ENCODE measurements at regions not wholly inside any gene's neighbourhood (a gene's known extent, or its start where the extent isn't known, plus 50 kb on each side); places are given as distances from the start of the nearest gene placed in this dataset.

GRCh38 chr4:33954759-33955158, 2289.6 kb downstream of the ARAP2 start:
- Histone ChIP-seq H3K27me3 (ENCODE audit: low read length) (no peaks in the 10 kb centered on the region), H3K9me2 (replicated peaks; ENCODE audit: low read length) (no peaks in the 10 kb centered on the region), H3K4me1 (ENCODE audit: insufficient read depth, low read length) (no peaks in the 10 kb centered on the region), H3K9ac (ENCODE audit: low read length) (no peak overlapping the region), H3K79me2 (ENCODE audit: low read length) (no peaks in the 10 kb centered on the region), H2AFZ (ENCODE audit: low read length) (no peak overlapping the region), H3K9me3 (ENCODE audit: low read length) (no peaks in the 10 kb centered on the region), H3K4me3 (ENCODE audit: low read length) (no peak overlapping the region), H3F3A (ENCODE audit: low read length, unreplicated experiment) (no peaks in the 10 kb centered on the region), H3K27ac (ENCODE audit: low read length) (no peak overlapping the region), H4K20me1 (ENCODE audit: low read length) (no peaks in the 10 kb centered on the region), H3K36me3 (ENCODE audit: low read depth, low read length) (no peaks in the 10 kb centered on the region), H3K4me2 (ENCODE audit: low read length) (no peak overlapping the region)
- POLR2A ChIA-PET (ENCODE audit: unreplicated experiment), result no interaction called here
- TF ChIP-seq EZH2phosphoT487 (IDR thresholded peaks at IDR 0.05; ENCODE audit: borderline replicate concordance, low read length) (no peak), EZH2 (IDR thresholded peaks at IDR 0.05; ENCODE audit: low read length, unreplicated experiment) (no peak), CTCF (conservative IDR thresholded peaks at IDR 0.05; ENCODE audit: low read depth, low read length) (no peak)
- no peak for DNase-seq
- intact Hi-C loops (cut with micrococcal nuclease), result no loop called here
- CTCF ChIA-PET, result no interaction called here
- no TSS peak for BruUV-seq (replicated peaks)
- ATAC-seq, result no peak

DNA sequence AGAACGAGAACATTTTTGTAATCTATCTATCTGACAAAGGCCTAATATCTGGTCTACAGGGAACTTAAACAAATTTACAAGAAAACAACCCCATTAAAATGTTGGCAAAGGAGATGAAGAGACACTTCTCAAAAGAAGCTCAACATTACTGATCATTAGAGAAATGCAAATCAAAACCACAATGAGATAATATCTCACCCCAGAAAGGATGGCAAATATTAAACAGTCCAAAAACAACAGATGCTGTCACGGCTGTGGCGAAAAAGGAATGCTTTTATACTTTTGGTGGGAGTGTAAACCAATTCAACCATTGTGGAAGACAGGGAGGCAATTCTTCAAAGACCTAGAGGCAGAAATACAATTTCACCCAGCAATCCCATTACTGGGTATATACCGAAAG, 2284.8 kb downstream of the ARAP2 start:
- Histone ChIP-seq H3K27ac (ENCODE audit: low read length) (no peak overlapping the region), H3K4me3 (ENCODE audit: low read length) (no peak overlapping the region), H3K36me3 (ENCODE audit: low read depth, low read length) (no peaks in the 10 kb centered on the region), H3F3A (ENCODE audit: low read length, unreplicated experiment) (no peaks in the 10 kb centered on the region), H3K9ac (ENCODE audit: low read length) (no peak overlapping the region), H3K27me3 (ENCODE audit: low read length) (no peaks in the 10 kb centered on the region), H4K20me1 (ENCODE audit: low read length) (no peaks in the 10 kb centered on the region), H3K4me2 (ENCODE audit: low read length) (no peak overlapping the region), H3K9me2 (replicated peaks; ENCODE audit: low read length) (no peaks in the 10 kb centered on the region), H3K4me1 (ENCODE audit: insufficient read depth, low read length) (peaks cover 11% of the 10 kb centered on the region; the same call in 1 of the 2 replicates), H2AFZ (ENCODE audit: low read length) (no peak overlapping the region), H3K9me3 (ENCODE audit: low read length) (no peaks in the 10 kb centered on the region), H3K79me2 (ENCODE audit: low read length) (no peaks in the 10 kb centered on the region)
- TF ChIP-seq EZH2 (IDR thresholded peaks at IDR 0.05; ENCODE audit: low read length, unreplicated experiment), result no peak
- no peak for TF ChIP-seq CTCF (conservative IDR thresholded peaks at IDR 0.05; ENCODE audit: low read depth, low read length)
- no peak for TF ChIP-seq EZH2phosphoT487 (IDR thresholded peaks at IDR 0.05; ENCODE audit: borderline replicate concordance, low read length)
- peak; percentile 59 for DNase-seq
- ChIA-PET CTCF (no interaction called here), POLR2A (ENCODE audit: unreplicated experiment) (no interaction called here)
- no TSS peak for BruUV-seq (replicated peaks)
- intact Hi-C loops (cut with micrococcal nuclease), result no loop called here
- ATAC-seq, result peak; percentile 69

DNA sequence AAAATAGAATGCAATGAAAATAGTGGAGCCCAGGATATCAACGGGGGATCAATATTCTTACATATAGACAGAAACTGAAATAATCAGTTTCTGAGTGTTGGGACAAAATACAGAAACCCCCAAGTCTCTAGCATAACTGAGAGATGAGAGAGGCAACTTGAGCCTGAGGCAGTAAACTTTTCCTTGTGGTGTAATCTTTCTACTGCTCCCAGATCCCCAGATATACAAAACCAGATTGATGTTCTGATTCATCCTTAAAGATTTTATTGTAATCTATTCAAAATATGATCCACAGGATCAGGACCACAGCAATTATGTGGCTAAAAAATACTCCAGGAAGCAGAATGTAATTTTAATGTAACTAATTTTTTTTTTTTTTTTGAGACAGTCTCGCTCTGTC, 2282.6 kb downstream of the ARAP2 start:
- no peaks in the 10 kb centered on the region for H3K9me2 ChIP-seq (replicated peaks; ENCODE audit: low read length)
- ATAC-seq (no peak), DNase-seq (peak; percentile 51)
- BruUV-seq (replicated peaks), result no TSS peak
- TF ChIP-seq CTCF (conservative IDR thresholded peaks at IDR 0.05; ENCODE audit: low read depth, low read length), result no peak
- no peak for TF ChIP-seq EZH2 (IDR thresholded peaks at IDR 0.05; ENCODE audit: low read length, unreplicated experiment)
- TF ChIP-seq EZH2phosphoT487 (IDR thresholded peaks at IDR 0.05; ENCODE audit: borderline replicate concordance, low read length), result no peak
- H3F3A ChIP-seq (ENCODE audit: low read length, unreplicated experiment), result no peaks in the 10 kb centered on the region
- H3K79me2 ChIP-seq (ENCODE audit: low read length), result no peaks in the 10 kb centered on the region
- H3K4me2 ChIP-seq (ENCODE audit: low read length), result no peak overlapping the region
- no peaks in the 10 kb centered on the region for H4K20me1 ChIP-seq (ENCODE audit: low read length)
- ChIA-PET POLR2A (ENCODE audit: unreplicated experiment) (no interaction called here), CTCF (no interaction called here)
- intact Hi-C loops (cut with micrococcal nuclease), result no loop called here
- H3K27ac ChIP-seq (ENCODE audit: low read length), result no peak overlapping the region
- H3K9me3 ChIP-seq (ENCODE audit: low read length), result no peaks in the 10 kb centered on the region
- H2AFZ ChIP-seq (ENCODE audit: low read length), result no peak overlapping the region
- H3K9ac ChIP-seq (ENCODE audit: low read length), result no peak overlapping the region
- peaks cover 11% of the 10 kb centered on the region; the same call in 1 of the 2 replicates for H3K4me1 ChIP-seq (ENCODE audit: insufficient read depth, low read length)
- H3K36me3 ChIP-seq (ENCODE audit: low read depth, low read length), result no peaks in the 10 kb centered on the region
- H3K4me3 ChIP-seq (ENCODE audit: low read length), result no peak overlapping the region
- no peaks in the 10 kb centered on the region for H3K27me3 ChIP-seq (ENCODE audit: low read length)
